ENCODE measurements at regions not wholly inside any gene's neighbourhood (a gene's known extent, or its start where the extent isn't known, plus 50 kb on each side); places are given as distances from the start of the nearest gene placed in this dataset.

DNA sequence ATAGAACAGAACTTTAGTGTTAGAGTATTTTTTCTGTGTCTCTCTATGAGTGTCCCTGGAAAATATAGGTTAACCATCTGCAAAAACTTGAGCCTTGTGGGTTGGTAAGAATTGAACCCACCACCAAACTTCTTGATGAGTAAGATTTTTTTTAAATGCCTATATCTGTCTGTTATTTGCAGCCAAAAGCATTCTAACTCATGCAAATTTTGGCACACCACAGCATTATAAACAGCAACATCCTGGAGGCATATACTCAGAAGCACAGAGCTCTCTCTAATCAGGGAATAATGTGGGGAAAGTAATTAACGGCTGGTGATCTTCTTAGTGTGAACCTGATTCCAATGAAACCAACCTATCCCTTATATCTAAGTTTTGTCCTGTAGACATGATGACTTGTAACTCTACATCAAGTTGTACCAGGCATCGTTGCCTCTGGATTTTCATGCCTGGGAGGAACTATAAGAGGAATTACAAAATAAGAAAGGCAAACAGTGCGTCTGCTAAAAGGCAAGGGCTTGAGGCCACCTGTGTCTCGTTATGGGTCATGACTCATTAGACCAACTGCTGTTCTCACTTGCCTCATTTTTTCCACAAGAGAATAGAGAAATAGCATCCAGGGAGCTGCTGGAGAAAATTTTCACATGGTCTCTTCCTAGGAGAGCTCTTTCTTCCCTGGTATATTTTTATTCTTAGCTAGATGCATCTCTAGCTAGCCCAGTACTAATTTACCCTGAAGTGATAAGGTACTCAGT is 202.4 kb downstream of the CHIC2 start:
- Mint-ChIP-seq H3K27me3 (peaks cover under 1 to 8% of the 10 kb centered on the region in 2 donors), H3K4me3 (no peak overlapping the region), H3K4me1 (no peaks in the 10 kb centered on the region), H3K9me3 (no peaks in the 10 kb centered on the region), H3K27ac (no peak overlapping the region), H3K36me3 (no peaks in the 10 kb centered on the region)
- no peak for DNase-seq
- Histone ChIP-seq H3K27me3 (ENCODE audit: insufficient read depth, low read length, poor library complexity, severe bottlenecking) (no peaks in the 10 kb centered on the region), H3K4me1 (ENCODE audit: insufficient read depth, low read length) (no peaks in the 10 kb centered on the region), H3K36me3 (ENCODE audit: insufficient read depth, low read length) (no peaks in the 10 kb centered on the region), H3K4me3 (ENCODE audit: low read length) (no peak overlapping the region), H3K9me3 (ENCODE audit: low read length) (no peaks in the 10 kb centered on the region), H3K27ac (ENCODE audit: low read depth, low read length) (no peak overlapping the region)
- ChIA-PET POLR2A (no interaction called here), CTCF (no interaction called here)

GRCh38 chr4:53859305-53859704 is 205.1 kb downstream of the CHIC2 start:
- H3K4me1 Mint-ChIP-seq = no peaks in the 10 kb centered on the region
- no peaks in the 10 kb centered on the region for H3K9me3 ChIP-seq (ENCODE audit: low read length)
- ChIA-PET CTCF (no interaction called here), POLR2A (no interaction called here)
- H3K9me3 Mint-ChIP-seq = no peaks in the 10 kb centered on the region
- H3K4me3 ChIP-seq (ENCODE audit: low read length) = no peak overlapping the region
- no peak overlapping the region for H3K27ac Mint-ChIP-seq
- H3K27me3 Mint-ChIP-seq = peaks cover 2 to 8% of the 10 kb centered on the region in 2 donors
- H3K4me3 Mint-ChIP-seq = no peak overlapping the region
- no peaks in the 10 kb centered on the region for H3K36me3 Mint-ChIP-seq
- no peaks in the 10 kb centered on the region for H3K27me3 ChIP-seq (ENCODE audit: insufficient read depth, low read length, poor library complexity, severe bottlenecking)
- no peak overlapping the region for H3K27ac ChIP-seq (ENCODE audit: low read depth, low read length)
- no peak for DNase-seq
- H3K4me1 ChIP-seq (ENCODE audit: insufficient read depth, low read length) = no peaks in the 10 kb centered on the region
- no peaks in the 10 kb centered on the region for H3K36me3 ChIP-seq (ENCODE audit: insufficient read depth, low read length)

DNA sequence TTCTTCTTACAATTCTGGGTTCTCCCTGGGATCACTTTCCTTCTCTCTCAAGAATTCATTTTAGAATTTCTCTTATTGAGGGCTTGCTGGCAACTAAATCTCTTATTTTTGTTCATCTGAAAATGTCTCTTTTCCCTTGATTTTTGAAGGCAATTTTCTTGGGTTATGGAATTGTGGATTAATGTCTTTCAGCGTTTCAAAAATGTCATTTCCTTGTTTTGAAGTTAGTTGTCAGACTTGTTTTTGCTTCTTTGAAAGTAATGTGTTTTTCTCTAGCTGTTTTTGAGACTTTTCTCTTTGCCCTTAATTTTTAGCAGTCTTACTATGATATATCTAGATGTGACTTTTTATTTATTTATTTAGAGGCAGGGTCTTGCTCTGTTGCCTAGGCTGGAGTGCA is 205.7 kb downstream of the CHIC2 start:
- ChIA-PET CTCF (no interaction called here), POLR2A (no interaction called here)
- no peak overlapping the region for H3K27ac Mint-ChIP-seq
- Histone ChIP-seq H3K4me3 (ENCODE audit: low read length) (no peak overlapping the region), H3K27me3 (ENCODE audit: insufficient read depth, low read length, poor library complexity, severe bottlenecking) (no peaks in the 10 kb centered on the region), H3K27ac (ENCODE audit: low read depth, low read length) (no peak overlapping the region), H3K4me1 (ENCODE audit: insufficient read depth, low read length) (no peaks in the 10 kb centered on the region), H3K36me3 (ENCODE audit: insufficient read depth, low read length) (no peaks in the 10 kb centered on the region), H3K9me3 (ENCODE audit: low read length) (no peaks in the 10 kb centered on the region)
- no peak overlapping the region for H3K4me3 Mint-ChIP-seq
- DNase-seq = no peak
- H3K4me1 Mint-ChIP-seq = no peaks in the 10 kb centered on the region
- no peaks in the 10 kb centered on the region for H3K36me3 Mint-ChIP-seq
- peaks cover 5% of the 10 kb centered on the region in 2 donors for H3K27me3 Mint-ChIP-seq
- no peaks in the 10 kb centered on the region for H3K9me3 Mint-ChIP-seq

DNA sequence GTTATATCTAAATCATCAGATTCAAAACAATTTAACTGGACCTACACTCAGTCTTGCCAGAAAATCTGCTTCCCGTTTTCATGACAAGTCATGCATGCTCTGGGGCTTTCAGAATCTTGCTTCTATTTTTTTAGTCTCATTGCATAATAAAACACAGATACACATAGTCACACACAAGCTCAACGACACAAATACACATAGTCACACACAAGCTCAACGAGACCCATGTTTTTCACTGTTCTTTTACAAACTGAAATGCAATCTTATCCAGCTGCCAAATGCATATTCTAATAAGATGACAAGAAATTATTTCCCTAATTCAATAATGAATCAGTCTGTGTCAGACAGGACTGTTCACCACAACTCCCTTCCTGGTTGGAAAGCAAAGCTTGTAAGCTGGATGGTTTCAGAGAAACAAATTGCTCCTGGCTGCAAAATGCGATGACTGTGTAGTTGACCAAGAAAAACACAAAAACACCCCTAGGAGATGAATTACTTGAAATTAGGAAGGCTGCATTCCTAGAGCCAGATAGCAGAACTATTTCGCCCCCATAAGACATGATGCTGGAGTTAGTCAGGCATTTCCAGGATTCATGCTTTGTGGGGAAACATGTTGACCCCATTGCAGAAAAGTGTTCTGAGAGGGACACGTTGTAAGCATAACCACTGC is 208.7 kb downstream of the CHIC2 start:
- no peak overlapping the region for H3K27ac ChIP-seq (ENCODE audit: low read depth, low read length)
- H3K4me1 Mint-ChIP-seq = no peaks in the 10 kb centered on the region
- no peak overlapping the region for H3K4me3 ChIP-seq (ENCODE audit: low read length)
- no peaks in the 10 kb centered on the region for H3K27me3 ChIP-seq (ENCODE audit: insufficient read depth, low read length, poor library complexity, severe bottlenecking)
- H3K4me1 ChIP-seq (ENCODE audit: insufficient read depth, low read length) = no peaks in the 10 kb centered on the region
- no peaks in the 10 kb centered on the region for H3K36me3 ChIP-seq (ENCODE audit: insufficient read depth, low read length)
- no peaks in the 10 kb centered on the region for H3K9me3 Mint-ChIP-seq
- H3K27ac Mint-ChIP-seq = no peak overlapping the region
- POLR2A ChIA-PET = no interaction called here
- CTCF ChIA-PET = no interaction called here
- H3K36me3 Mint-ChIP-seq = no peaks in the 10 kb centered on the region
- H3K4me3 Mint-ChIP-seq = no peak overlapping the region
- no peak for DNase-seq
- H3K9me3 ChIP-seq (ENCODE audit: low read length) = no peaks in the 10 kb centered on the region
- peaks cover 0 to 6% of the 10 kb centered on the region in 2 donors for H3K27me3 Mint-ChIP-seq

DNA sequence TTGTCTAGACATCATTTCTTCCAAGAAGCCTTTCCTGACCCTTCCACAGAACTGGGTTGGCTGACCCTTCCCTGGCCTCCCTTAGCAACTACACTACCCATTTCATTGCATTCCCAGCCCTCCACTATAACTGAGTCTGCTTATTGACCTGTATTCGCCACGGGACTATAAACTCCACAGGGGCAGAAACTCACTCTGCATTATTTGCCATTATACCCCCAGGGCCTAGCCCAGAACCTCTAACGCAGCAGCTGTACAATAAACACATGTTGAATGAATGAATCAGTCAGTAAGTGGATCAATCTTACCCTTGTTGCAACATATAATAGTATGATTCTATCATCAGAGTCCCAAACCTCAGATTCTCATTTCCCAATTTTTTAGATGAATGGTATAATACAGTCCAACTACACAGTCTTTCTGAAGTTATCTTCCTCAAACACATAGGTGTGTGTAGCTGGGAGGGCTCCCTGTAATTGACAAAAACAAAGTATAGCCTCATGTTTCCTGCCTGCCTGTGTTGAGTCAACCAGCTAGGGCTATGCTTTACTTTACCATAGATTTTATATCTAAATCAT is 209.3 kb downstream of the CHIC2 start:
- H3K36me3 ChIP-seq (ENCODE audit: insufficient read depth, low read length) = no peaks in the 10 kb centered on the region
- no peaks in the 10 kb centered on the region for H3K27me3 ChIP-seq (ENCODE audit: insufficient read depth, low read length, poor library complexity, severe bottlenecking)
- no peak overlapping the region for H3K4me3 ChIP-seq (ENCODE audit: low read length)
- Mint-ChIP-seq H3K4me1 (no peaks in the 10 kb centered on the region), H3K9me3 (no peaks in the 10 kb centered on the region), H3K27ac (no peak overlapping the region), H3K27me3 (peaks cover 0 to 6% of the 10 kb centered on the region in 2 donors), H3K36me3 (no peaks in the 10 kb centered on the region), H3K4me3 (no peak overlapping the region)
- no peak overlapping the region for H3K27ac ChIP-seq (ENCODE audit: low read depth, low read length)
- DNase-seq = no peak
- POLR2A ChIA-PET = no interaction called here
- H3K9me3 ChIP-seq (ENCODE audit: low read length) = no peaks in the 10 kb centered on the region
- CTCF ChIA-PET = no interaction called here
- H3K4me1 ChIP-seq (ENCODE audit: insufficient read depth, low read length) = no peaks in the 10 kb centered on the region

DNA sequence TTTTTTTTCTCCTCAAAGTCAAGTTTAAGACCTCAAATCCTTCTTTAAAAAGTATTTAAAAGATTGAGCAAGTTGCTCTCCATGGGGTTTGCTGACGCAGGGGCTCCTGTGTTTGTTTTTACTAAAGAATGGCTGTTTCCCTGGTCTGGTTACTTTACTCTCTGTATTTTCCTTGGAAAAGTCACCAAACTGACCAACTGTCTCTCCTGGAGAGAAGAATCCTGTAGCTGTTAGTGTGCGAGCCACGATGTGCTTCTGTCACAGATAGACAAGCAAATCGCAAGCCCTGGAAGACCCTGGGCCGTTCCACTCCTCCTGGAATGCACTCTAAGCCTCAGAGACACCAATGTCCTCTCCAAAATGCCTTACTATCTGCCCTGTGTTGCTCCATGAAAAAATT is 212.1 kb downstream of the CHIC2 start:
- Mint-ChIP-seq H3K9me3 (no peaks in the 10 kb centered on the region), H3K36me3 (no peaks in the 10 kb centered on the region), H3K4me1 (no peaks in the 10 kb centered on the region), H3K27ac (no peak overlapping the region), H3K4me3 (no peak overlapping the region), H3K27me3 (peaks cover 0 to 6% of the 10 kb centered on the region in 2 donors)
- Histone ChIP-seq H3K27ac (ENCODE audit: low read depth, low read length) (no peak overlapping the region), H3K9me3 (ENCODE audit: low read length) (no peaks in the 10 kb centered on the region), H3K4me3 (ENCODE audit: low read length) (no peak overlapping the region), H3K27me3 (ENCODE audit: insufficient read depth, low read length, poor library complexity, severe bottlenecking) (no peaks in the 10 kb centered on the region), H3K36me3 (ENCODE audit: insufficient read depth, low read length) (no peaks in the 10 kb centered on the region), H3K4me1 (ENCODE audit: insufficient read depth, low read length) (no peaks in the 10 kb centered on the region)
- DNase-seq = no peak
- POLR2A ChIA-PET = no interaction called here
- CTCF ChIA-PET = no interaction called here

GRCh38 chr4:53847965-53848364 is 216.4 kb downstream of the CHIC2 start:
- ChIA-PET POLR2A (no interaction called here), CTCF (no interaction called here)
- Histone ChIP-seq H3K36me3 (ENCODE audit: insufficient read depth, low read length) (no peaks in the 10 kb centered on the region), H3K9me3 (ENCODE audit: low read length) (no peaks in the 10 kb centered on the region), H3K4me1 (ENCODE audit: insufficient read depth, low read length) (no peaks in the 10 kb centered on the region), H3K27ac (ENCODE audit: low read depth, low read length) (no peak overlapping the region), H3K27me3 (ENCODE audit: insufficient read depth, low read length, poor library complexity, severe bottlenecking) (no peaks in the 10 kb centered on the region), H3K4me3 (ENCODE audit: low read length) (no peak overlapping the region)
- Mint-ChIP-seq H3K36me3 (no peaks in the 10 kb centered on the region), H3K9me3 (no peaks in the 10 kb centered on the region), H3K4me3 (no peak overlapping the region), H3K4me1 (no peaks in the 10 kb centered on the region), H3K27ac (no peak overlapping the region), H3K27me3 (peaks cover 0 to under 1% of the 10 kb centered on the region in 2 donors)
- no peak for DNase-seq

- peaks cover 0 to 6% of the 10 kb centered on the region in 2 donors for H3K27me3 Mint-ChIP-seq
- Histone ChIP-seq H3K27ac (ENCODE audit: low read depth, low read length) (no peak overlapping the region), H3K4me1 (ENCODE audit: insufficient read depth, low read length) (no peaks in the 10 kb centered on the region), H3K9me3 (ENCODE audit: low read length) (no peaks in the 10 kb centered on the region), H3K27me3 (ENCODE audit: insufficient read depth, low read length, poor library complexity, severe bottlenecking) (no peaks in the 10 kb centered on the region), H3K36me3 (ENCODE audit: insufficient read depth, low read length) (no peaks in the 10 kb centered on the region), H3K4me3 (ENCODE audit: low read length) (no peak overlapping the region)
- DNase-seq = no peak
- H3K4me3 Mint-ChIP-seq = no peak overlapping the region
- ChIA-PET POLR2A (no interaction called here), CTCF (no interaction called here)
- no peaks in the 10 kb centered on the region for H3K36me3 Mint-ChIP-seq
- H3K9me3 Mint-ChIP-seq = peaks cover 0 to 2% (median 0%) of the 10 kb centered on the region in 5 donors
- no peaks in the 10 kb centered on the region for H3K4me1 Mint-ChIP-seq
- no peak overlapping the region for H3K27ac Mint-ChIP-seq
These were observed 219.9 kb downstream of the CHIC2 start for GRCh38 chr4:53844551-53844950.
